GM19328 (cell line): ENCODE measurements at regions not wholly inside any gene's neighbourhood (a gene's known extent, or its start where the extent isn't known, plus 50 kb on each side); places are given as distances from the start of the nearest gene placed in this dataset.

Experiments used
- ATAC-seq: cut with Tn5 transposase; IDR thresholded peaks from one replicate; pipeline ENCODE4 v1.9.1; 2021; ENCODE audit warnings: mild to moderate bottlenecking, moderate library complexity; ENCODE audit not compliant: unreplicated experiment

GRCh38 chr9:129349665-129349947 is 171.5 kb upstream of the IER5L start:
- ATAC-seq: no peak

- ATAC-seq: no peak
Measured at GRCh38 chr9:129348890-129349664, 171.0 kb upstream of the IER5L start.

GRCh38 chr9:129347316-129348120 is 169.5 kb upstream of the IER5L start:
- no peak for ATAC-seq

- ATAC-seq: no peak
Measured at GRCh38 chr9:129346046-129346445, 168.0 kb upstream of the IER5L start.

- no peak for ATAC-seq
Measured at GRCh38 chr9:129344641-129345495, 166.8 kb upstream of the IER5L start.

- ATAC-seq: no peak
Measured at GRCh38 chr9:129343424-129344375, 165.6 kb upstream of the IER5L start.

GRCh38 chr9:129342591-129343423 is 164.7 kb upstream of the IER5L start:
- ATAC-seq: no peak

GRCh38 chr9:129341987-129342348 is 163.9 kb upstream of the IER5L start:
- ATAC-seq: no peak

- no peak for ATAC-seq
Measured at GRCh38 chr9:129341171-129341986, 163.3 kb upstream of the IER5L start.

- no peak for ATAC-seq
Measured at GRCh38 chr9:129340427-129341170, 162.5 kb upstream of the IER5L start.

GRCh38 chr9:129339539-129340157 is 161.6 kb upstream of the IER5L start:
- ATAC-seq: no peak

- ATAC-seq: no peak
Measured at GRCh38 chr9:129338724-129339430, 160.8 kb upstream of the IER5L start.

- no peak for ATAC-seq
Measured at GRCh38 chr9:129337336-129338140, 159.5 kb upstream of the IER5L start.

- ATAC-seq: no peak
Measured at GRCh38 chr9:129336601-129337331, 158.7 kb upstream of the IER5L start.

GRCh38 chr9:129336130-129336528 is 158.1 kb upstream of the IER5L start:
- no peak for ATAC-seq
